ENCODE measurements at regions not wholly inside any gene's neighbourhood (a gene's known extent, or its start where the extent isn't known, plus 50 kb on each side); places are given as distances from the start of the nearest gene placed in this dataset.

DNA sequence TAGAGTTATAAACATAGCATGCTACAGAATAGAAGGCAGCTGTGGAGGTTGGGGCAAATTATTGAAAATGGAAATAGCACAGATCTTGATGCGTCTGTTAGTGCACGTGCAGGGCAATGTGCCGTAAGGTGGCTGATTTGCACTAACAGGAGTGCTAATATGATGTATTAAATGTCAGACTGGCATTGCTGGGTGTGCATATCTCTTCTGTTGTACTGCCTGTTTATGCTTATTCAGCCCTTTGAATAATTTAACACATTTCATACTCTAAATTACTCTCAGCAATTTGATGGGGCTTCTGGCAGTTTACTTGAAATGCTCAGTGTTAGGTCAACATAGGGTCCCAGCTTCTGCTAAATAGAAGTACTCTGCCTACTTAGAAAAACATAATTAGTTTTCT, 395.6 kb downstream of the MCTP2 start:
- TF ChIP-seq POLR2A (IDR thresholded peaks at IDR 0.05) = no peak
- no peak for TF ChIP-seq POLR2AphosphoS5 (IDR thresholded peaks at IDR 0.05)
- TF ChIP-seq, protein P1, sequence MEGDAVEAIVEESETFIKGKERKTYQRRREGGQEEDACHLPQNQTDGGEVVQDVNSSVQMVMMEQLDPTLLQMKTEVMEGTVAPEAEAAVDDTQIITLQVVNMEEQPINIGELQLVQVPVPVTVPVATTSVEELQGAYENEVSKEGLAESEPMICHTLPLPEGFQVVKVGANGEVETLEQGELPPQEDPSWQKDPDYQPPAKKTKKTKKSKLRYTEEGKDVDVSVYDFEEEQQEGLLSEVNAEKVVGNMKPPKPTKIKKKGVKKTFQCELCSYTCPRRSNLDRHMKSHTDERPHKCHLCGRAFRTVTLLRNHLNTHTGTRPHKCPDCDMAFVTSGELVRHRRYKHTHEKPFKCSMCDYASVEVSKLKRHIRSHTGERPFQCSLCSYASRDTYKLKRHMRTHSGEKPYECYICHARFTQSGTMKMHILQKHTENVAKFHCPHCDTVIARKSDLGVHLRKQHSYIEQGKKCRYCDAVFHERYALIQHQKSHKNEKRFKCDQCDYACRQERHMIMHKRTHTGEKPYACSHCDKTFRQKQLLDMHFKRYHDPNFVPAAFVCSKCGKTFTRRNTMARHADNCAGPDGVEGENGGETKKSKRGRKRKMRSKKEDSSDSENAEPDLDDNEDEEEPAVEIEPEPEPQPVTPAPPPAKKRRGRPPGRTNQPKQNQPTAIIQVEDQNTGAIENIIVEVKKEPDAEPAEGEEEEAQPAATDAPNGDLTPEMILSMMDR (IDR thresholded peaks at IDR 0.05) = no peak
